OCI-M2 (cell line): ENCODE measurements at regions not wholly inside any gene's neighbourhood (a gene's known extent, or its start where the extent isn't known, plus 50 kb on each side); places are given as distances from the start of the nearest gene placed in this dataset.

Source experiments
- DNase-seq: peaks from one replicate; lab custom pipeline; 2025; ENCODE audit not compliant: unreplicated experiment; lab: John Stamatoyannopoulos, UW

DNA sequence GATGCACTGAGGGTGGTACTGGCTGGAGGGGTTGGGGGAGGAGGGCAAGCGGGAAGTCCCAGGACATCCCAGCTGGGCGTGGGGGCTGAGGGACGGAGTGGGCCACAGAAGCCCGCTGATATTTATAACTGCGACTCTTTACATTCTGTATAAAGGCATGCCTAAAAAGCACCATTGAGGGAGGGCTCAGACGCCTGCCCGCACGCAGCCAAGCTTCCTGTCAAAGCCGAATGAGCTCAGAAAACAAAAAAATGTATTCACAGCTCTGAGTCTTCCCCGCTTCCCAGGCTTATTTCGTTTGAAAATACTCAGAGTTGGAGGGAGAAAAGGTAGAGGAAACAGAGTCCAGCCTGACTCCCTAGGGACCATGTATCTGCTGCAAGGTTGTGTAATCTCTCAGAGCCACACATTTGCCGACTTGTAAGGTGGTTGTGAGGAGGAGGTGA, 170.1 kb upstream of the HAAO start:
- no peak for DNase-seq

DNA sequence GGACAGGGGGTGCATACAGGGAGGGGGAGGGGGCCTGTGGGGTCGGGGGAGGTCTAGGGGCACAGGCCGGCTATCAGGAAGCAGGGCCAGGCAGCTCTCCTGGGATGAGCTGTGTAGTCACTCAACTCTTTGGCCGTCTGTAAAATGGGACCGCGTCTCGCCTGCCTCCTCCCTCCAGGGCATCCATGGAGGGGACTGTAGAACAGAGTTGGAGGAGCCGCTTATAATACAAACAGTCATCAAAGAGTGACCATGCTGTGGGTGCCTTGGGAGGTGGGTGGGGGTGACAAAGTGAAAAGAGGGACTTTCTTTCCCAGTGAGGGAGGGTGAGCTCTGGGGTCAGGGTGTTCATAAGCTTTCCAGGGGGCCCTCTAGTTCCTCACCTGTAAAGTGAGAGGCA, 169.6 kb upstream of the HAAO start:
- no peak for DNase-seq

DNA sequence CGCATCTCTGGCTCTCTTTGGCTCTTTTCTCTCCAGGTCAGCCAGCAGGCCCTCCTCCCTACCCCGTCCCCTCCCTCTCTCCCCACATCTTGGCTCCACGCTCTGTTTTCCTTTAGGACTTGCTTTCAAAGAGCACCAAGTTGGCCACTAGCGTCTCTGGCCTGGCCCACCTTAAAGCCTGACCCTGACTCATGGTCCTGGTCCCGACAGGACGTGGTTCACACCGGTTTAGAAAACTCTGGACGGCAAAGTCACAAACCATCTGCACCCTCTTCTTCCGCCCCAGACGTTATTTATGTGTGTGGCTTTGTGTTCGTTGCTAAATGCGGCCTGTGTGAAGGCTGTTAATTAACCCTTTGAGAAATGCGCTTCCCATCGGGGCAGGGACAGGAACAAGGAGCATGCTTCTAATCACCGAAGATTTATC, 169.0 kb upstream of the HAAO start:
- no peak for DNase-seq

DNA sequence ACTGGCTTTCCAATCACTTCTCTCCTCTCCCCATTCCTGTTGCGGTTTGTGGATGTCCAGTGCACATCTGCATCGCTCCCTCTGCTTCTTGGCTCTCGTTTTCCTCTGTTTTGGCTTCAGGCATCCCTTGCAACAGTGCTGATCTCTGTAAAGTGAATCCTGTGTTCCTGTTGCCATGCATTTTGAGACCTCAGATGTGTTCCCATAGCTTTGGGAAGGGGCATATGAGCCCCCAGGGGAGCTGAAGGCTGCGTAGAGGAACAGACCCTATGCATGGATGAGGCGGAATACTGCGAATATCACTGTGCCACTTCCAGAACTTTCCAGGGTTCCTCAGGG, 168.4 kb upstream of the HAAO start:
- DNase-seq = no peak

DNA sequence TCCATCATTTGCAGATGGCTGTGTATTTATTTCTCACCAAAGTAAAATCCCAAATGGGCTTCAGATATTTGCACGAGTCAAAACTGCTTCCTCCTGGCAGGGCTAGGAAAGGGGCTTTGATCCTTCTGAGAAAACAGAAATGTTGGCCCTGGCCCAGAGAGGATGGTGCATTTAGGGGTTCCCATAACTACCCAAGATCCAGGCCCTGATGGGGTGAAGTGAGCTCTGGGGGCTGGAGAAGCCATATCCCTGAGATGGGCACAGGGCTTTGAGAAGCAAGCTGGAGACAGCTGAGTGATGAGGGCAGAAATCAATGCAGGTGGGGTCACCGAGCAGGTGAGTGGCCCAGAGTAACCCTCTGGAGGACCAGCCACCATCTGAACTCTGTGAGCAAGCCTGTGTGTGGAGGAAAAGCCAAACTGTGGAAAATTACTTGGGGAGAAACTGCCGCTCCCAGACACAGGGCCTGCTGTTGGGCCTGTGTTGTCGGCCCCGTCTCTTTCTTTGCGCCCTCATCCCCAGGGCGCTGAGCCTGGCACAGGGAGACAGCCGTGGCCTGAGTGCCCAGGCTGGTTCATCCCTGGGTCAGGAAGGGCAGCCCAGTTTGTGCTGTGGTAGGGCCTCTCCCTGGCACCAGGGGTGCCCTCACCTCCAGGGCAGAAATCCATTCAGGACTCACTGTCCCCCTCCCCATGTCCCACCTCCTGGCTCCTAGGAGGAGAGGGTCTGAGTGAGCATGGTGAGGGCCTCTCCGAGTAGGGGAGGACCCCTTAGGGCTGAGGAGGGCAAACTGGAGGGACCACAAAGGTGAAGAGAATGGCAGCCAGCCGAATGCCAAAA, 167.8 kb upstream of the HAAO start:
- no peak for DNase-seq

DNA sequence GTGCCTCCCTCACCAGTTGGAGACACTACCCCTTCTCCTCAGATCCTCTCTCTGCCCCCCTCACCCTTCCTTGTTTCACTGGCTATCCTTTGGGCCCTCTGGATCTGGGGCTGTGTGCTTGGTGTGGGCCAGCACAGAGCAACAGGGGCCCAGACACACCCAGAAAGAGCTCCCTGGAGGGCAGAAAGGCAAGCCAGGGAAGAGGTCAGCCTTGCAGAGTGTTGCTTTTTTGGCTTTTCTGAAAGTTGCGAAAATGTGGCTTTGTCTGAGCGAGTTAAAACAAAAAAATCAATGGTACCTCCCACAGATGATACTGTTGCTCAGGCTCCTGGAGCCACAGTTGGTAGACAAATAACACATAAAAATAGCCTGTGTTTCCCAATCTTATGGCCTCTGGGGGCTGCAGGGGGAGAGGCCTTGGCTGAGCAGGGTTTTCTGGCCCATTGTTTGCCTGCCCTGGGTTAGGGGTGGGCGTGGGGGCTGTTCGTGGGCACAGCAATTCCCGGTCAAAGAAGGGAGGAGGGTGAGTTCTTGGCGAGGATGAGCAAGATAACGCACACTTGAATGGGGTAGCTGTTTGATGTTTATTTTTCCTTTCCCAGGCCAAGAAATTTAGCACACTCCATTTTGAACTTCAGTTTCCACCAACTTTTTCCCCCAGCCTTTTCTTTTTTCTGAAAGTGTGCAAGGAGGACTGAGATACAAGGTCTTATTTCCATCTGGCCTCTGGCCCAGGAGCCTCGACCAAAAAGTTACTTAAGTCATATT, 167.0 kb upstream of the HAAO start:
- DNase-seq = no peak

DNA sequence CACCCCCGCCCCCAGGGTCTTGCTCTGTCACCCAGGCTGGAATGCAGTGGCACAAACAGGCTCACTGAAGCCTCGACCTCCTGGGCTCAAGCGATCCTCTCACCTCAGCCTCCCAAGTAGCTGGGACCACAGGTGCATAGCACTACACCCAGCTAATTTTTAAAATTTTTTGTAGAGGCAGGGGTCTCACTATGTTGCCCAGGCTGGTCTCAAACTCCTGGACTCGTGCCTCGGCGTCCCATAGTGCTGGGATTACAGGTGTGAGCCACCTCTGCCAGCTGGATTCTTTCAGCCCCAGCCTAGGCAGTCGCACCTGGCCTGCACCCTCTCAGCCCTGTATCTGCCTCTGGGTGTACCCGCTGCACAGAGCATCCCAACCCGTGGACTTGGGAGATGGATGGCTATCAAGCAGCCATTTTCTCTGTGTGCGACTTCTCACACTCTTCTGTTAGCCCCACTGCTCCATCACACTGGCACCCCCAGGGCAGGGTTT, 166.4 kb upstream of the HAAO start:
- DNase-seq = no peak

DNA sequence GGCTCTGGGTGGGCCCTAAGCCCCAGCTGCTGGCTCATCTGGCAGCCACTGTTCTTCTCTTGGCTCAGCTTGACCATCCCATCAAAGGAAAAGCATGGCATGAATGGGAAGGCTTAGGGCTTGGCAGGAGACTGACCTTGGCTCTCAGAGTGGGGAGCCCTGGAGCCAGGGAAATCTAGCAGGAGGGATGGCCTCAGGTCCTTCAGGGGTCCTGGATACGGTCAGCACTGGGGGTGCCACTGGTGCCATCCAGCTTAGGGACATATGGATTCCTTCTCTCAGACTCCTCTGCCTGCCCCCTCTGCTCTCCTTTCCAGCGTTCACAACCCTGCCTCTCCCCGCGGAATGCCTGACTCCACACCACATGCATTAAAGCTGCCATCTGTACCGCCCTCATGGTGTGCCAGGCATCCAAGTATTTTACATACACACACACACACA, 165.5 kb upstream of the HAAO start:
- no peak for DNase-seq

DNA sequence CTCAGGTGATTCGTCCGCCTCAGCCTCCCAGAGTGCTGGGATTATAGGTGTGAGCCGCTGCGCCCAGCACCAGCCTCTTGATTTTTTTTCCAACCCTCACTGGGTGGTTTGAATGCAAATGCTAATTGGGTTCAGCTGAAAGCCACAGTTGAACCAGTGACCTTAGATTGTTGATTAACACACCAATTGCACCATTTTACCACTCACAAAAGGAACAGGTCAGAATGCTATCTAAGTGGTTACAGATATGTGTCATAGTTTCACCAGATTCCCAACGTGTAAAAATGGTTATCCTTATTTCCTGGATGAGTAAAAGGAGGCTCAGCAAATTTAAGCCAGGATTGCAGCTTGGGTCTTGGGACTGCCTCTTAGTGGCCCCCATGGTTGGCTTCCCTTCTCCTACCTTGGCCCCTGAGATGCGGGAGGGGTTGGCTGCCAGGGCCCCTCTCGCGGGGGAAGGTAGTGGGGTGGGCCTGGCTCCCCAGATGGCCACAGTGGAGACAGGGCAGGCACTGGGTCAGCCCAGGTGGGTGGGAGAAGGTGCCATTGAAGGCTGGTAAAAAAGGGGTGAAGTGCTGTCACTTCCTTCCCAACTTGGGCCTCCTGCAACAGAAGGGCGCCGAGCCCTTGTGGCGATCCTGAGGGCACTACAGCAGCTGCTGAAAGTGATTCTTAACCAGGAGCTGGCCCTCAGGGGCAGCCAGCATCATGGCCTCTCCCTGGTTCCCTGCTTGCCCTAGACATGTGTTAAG, 164.9 kb upstream of the HAAO start:
- no peak for DNase-seq

DNA sequence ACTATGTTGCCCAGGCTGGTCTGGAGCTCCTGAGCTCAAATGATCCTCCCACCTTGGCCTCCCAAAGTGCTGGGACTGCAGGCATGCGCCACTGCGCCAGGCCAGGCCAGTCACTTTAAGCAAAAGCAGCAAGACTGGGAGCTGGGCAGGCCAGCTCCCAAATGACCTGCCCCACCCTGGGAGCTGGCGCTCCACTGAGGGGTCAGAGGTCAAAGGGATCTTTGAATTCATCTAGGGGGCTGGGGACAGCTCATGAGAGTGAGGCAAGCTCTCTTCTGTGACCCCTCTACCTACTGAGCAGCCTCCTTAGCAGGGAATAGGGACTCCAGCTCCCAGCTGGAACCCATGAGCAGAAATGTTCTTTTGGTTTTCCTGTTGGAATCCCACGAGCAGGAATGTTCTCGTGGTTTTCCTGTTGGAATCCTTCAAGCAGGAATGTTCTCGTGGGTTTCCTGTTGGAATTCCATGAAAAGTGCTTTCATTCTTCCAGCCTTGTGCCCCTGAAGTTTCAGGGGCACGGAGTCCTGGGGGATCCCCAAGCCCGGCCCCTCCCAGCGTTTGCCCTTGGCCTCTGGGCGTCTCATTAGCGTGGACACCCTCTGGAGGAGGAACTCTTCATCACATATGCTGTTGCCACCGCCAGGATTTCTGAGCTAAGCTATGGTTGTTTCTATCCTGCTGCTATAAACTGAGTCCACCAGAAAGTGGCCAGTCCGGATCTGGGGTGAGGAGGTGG, 162.0 kb upstream of the HAAO start:
- no peak for DNase-seq

DNA sequence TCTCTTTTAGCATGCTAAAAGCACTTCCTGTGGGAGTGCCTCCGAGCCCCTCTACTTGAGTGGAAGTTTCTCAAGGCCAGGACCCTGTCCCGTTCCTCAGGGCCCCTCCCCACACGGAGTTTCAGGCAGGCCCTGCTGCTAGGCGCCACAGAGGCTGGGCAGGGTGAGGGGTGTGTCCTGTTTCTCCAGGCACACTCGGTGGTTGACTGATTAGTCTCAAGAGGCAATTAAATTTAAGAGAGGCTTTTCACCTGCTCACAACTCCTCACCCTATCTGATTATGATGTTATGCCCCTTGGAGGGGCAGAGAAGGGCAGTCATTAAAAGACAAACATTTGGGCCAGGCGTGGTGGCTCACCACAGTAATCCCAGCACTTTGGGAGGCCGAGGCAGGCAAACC, 160.8 kb upstream of the HAAO start:
- no peak for DNase-seq

DNA sequence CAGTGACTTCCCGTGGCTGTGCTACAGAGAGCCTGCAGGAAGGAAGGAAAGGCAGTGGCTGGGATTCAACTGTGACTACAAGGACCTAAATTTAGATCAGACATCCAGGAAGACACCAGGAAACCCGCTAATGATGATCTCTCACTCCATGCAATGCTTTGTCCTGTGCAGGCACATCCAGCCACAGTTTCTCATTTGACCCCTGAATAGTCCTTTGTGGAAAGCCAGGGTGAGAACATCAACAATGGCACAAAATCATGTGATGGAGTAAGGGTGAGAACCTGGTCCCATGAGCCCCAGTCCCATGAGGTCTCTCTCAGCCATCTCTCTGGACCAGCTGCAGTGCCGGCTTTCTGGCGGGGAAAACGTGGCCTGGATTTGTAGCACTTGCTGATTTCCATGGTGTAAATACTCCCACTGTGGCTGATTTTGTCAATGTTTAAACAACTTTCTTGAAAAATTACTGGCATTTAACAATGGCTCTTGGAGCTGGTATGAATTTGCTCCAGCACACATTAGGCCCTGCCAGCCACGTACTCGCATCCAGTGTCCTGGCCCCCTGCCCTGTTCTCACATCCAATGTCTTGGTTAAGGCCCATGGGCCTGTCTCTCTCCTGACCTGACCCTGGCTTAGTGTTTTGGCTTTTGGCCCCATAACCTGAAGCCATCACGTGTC, 159.0 kb upstream of the HAAO start:
- DNase-seq = no peak

DNA sequence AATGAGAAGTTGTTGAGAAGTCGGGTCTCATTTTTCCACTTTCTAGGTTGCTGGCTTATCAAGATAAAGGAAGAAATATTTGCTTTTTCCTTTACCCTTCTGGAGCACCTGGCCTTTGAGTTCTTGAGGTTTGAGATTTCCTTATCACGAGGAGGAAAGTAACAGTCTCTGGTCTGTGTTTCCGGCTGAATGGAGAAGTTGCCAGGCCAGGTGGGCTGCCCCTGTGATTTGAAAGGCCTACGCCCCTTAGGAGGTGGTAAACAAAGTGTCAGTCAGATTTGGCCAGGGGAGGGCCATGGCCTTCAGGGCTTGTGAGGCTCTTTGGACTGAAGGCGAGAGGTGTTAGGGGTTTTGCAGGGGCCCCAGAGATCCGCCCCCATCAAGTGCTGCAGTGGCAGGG, 156.7 kb upstream of the HAAO start:
- no peak for DNase-seq

DNA sequence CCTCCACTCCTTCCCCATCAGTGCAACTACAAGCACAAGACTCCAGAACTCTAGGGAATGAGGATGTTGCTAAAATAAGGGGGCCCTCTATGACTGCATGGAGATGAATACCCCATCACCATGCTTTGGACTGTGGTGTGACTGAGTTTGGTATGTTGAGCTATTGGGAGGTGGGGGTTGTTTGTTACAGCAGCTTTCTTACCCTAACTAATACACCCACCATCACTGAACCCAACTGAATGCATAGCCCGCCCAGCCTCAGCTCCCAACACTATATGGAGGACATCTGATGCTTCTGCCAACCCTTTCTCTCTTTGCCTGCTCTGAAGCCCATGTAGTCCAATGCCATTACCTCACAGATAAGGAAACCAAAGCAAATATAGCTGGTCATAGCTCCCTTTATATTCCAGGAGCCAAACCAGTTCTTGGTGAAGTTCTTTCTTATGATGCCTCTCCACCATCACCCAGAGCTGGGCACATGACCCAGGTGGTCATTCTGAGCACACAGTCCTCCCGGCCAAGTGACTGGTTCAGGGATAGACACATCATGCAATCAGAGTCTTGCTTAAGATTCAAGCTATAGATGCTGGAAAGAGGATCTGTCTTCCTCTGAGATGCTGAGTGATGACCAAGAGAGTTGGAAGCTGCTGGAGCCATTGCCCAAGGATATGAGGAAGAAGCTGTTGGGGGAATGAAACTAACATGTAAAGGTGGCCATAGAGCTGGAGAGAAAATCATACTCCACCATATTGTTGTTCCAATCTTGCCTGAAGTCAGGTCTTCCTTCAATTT, 155.6 kb upstream of the HAAO start:
- no peak for DNase-seq

DNA sequence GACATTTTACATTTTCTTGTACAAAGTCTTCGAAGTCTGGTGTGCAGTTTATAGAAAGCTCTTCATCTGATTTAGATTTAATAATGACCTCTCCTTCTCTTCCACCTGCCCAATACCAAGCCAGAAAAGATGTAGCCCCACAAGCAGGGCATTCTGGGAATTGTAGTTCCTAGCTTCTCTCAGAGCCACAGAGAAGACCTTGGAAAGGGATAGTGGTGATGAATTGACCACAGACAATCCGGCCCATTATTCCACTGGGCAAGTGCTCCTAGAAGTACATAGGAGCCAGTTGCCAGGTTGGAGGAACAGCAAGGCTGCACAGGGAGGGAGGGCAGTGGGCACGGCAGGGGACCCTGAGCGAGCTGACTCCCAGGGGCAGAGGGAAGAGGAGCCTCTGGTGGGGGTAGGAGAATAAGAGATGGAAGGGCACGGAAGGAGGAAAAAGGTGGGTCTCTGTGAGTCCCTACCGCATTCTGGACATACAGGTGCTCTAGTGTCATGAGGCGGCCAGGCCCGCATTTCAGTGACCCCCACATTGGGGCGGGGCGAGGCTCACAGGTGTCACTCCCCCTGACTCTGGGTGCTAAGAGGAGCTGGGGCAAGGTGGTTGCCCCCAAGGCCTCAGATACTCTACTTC, 152.5 kb upstream of the HAAO start:
- no peak for DNase-seq

DNA sequence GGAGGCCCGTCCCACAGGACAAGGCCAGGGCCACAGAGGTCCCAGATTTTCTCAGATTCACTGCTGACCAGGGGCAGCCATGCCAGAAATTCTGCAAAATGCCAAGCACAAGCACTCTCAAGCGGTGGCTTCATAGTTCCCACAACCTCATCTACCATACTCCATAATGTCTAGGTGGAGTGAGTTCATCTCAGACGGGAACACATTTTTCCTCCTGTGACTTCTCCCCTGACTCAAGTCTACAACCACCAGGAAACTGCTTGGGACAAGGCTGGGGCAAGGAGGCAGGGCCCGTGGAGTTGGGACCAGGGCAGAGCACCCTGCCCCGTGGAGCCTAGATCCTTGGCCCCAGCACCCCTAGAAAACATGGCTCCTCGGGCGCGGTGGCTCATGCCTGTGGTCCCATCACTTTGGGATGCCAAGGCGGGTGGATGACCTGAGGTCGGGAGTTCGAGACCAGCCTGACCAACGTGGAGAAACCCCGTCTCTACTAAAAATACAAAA, 150.7 kb upstream of the HAAO start:
- DNase-seq = no peak

DNA sequence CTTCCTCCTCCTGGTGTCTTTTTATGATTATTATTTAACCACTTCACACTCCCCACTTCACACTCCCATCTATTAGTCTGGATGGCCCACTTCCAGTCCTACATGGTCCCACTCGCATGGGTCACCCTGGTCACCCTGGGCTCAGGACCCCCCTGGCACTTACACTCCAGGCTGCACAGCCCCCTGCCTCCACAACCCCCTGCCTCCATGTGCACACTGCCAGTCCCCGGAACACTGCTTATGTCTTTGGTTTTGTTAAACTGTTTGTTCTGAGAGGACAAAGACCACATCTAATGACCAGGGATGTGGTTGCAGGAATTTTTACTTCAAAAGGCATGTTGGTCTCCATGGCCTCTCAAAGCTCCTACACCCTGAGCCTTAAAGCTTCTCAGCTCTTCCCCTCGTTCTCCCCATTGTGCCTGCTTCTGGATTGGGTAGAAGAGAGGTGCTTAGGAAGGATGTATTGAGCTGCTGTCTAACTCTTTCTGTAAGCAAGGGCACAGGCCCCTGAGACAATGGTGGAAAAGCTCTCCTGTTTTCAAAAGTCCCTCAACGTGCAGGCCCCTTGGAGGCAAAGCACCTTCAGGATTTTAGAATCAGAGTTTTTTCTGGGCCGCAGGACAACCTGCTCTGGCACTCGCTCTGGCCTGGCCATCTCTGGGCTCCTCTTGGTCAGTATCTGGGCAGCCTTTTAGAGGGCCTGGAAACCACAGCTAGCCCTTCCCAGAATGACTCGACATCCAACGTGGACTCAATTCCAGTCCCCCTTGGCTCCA, 150.0 kb upstream of the HAAO start:
- no peak for DNase-seq

DNA sequence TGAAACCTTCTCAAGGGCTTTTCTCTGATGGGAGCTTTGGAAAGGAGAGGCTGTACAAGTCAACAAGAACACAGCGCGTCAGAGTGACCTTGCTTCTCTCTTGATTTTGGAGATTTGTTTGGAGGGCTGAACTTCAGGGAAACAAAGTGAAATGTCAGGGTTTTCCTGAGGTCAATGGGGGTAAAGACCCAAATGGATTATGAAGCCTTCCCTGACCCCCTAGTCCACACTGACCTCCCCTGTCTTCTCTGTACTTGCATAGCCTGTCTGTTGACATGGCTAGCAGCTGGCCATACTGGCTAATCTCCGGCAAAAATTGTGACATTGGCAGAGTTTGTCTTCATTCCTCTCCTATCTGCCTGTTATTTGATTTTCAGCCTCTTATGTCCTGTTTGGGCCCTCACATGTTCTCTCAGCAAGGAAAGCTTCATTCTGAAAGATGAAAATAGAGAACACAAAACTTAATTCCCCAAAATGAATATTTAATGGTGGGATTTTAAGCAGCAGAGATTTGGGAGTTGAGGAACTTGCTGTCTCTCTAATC, 149.3 kb upstream of the HAAO start:
- no peak for DNase-seq
